ENCODE measurements at regions not wholly inside any gene's neighbourhood (a gene's known extent, or its start where the extent isn't known, plus 50 kb on each side); places are given as distances from the start of the nearest gene placed in this dataset.

DNA sequence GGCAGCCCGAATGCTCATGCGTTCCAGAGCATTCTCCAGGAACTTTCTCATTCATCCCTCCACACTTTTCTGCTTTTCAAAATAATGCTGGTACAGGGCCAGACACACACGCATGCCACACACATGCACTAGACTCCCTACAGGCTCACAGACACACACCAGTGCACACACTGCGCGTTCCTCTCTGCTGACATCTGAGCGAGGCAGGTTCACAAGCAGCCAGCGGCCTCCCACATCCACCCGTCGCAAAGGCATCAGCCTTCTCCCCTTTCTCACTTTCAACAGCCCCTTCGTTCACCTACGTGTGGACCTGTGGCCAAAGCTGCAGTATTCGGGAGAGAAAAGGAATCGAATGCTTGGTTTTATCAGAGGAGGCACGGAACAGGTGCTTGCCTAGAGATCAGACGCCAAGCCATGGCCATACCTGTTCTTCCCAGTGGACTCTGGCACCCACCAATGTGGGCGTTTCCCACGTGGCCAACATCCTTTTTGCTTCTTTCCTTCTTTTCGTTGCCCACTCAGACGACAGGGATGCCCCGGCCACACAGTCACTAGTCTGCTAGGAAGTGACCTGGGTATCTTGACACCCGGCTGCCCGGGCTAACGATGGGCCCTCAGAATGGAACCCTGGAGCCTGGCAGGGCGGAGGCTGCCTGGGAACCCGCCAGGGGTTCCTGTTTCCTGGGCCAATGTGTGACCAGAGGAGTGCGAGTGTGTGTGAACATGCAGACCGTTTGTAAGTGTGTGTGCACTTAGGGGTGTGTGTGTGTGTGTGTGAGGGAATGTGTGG is 85.8 kb upstream of the ID2 start:
- Histone ChIP-seq H3K27ac (ENCODE audit: extremely low read depth, low read depth, low read length) (no peak overlapping the region), H3K4me1 (ENCODE audit: control insufficient read depth, insufficient read depth, low read length) (no peaks in the 10 kb centered on the region), H3K4me3 (ENCODE audit: low read depth, low read length) (no peak overlapping the region), H3K9me3 (ENCODE audit: control insufficient read depth, insufficient read depth, low read depth, low read length) (no peaks in the 10 kb centered on the region), H3K36me3 (ENCODE audit: control insufficient read depth in 2 of 2, insufficient read depth in 1 of 2, low read length in 2 of 2) (no peaks in the 10 kb centered on the region)
- ChIA-PET CTCF (no interaction called here), POLR2A (no interaction called here)
- TF ChIP-seq SCRT1 (tag by site-specific recombination; IDR thresholded peaks at IDR 0.05; ENCODE audit: borderline replicate concordance) (no peak), ZNF621 (tag by site-specific recombination; IDR thresholded peaks at IDR 0.05) (no peak), ZNF10 (tag by site-specific recombination; IDR thresholded peaks at IDR 0.05) (no peak), MZF1 (tag by site-specific recombination; IDR thresholded peaks at IDR 0.05; ENCODE audit: borderline replicate concordance) (no peak), ZNF350 (tag by site-specific recombination; IDR thresholded peaks at IDR 0.05) (no peak), ZBTB10 (tag by site-specific recombination; IDR thresholded peaks at IDR 0.05) (no peak), ZNF555 (tag by site-specific recombination; conservative IDR thresholded peaks at IDR 0.05) (no peak), ZNF768 (tag by site-specific recombination; IDR thresholded peaks at IDR 0.05) (no peak)

GRCh38 chr2:8597094-8597493 is 84.8 kb upstream of the ID2 start:
- Histone ChIP-seq H3K36me3 (ENCODE audit: control insufficient read depth in 2 of 2, insufficient read depth in 1 of 2, low read length in 2 of 2) (no peaks in the 10 kb centered on the region), H3K9me3 (ENCODE audit: control insufficient read depth, insufficient read depth, low read depth, low read length) (no peaks in the 10 kb centered on the region), H3K4me1 (ENCODE audit: control insufficient read depth, insufficient read depth, low read length) (no peaks in the 10 kb centered on the region), H3K27ac (ENCODE audit: extremely low read depth, low read depth, low read length) (no peak overlapping the region), H3K4me3 (ENCODE audit: low read depth, low read length) (no peak overlapping the region)
- POLR2A ChIA-PET: no interaction called here
- CTCF ChIA-PET: no interaction called here
- TF ChIP-seq, protein P1, sequence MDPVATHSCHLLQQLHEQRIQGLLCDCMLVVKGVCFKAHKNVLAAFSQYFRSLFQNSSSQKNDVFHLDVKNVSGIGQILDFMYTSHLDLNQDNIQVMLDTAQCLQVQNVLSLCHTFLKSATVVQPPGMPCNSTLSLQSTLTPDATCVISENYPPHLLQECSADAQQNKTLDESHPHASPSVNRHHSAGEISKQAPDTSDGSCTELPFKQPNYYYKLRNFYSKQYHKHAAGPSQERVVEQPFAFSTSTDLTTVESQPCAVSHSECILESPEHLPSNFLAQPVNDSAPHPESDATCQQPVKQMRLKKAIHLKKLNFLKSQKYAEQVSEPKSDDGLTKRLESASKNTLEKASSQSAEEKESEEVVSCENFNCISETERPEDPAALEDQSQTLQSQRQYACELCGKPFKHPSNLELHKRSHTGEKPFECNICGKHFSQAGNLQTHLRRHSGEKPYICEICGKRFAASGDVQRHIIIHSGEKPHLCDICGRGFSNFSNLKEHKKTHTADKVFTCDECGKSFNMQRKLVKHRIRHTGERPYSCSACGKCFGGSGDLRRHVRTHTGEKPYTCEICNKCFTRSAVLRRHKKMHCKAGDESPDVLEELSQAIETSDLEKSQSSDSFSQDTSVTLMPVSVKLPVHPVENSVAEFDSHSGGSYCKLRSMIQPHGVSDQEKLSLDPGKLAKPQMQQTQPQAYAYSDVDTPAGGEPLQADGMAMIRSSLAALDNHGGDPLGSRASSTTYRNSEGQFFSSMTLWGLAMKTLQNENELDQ (tag by site-specific recombination; IDR thresholded peaks at IDR 0.05; ENCODE audit: low read depth): no peak
- TF ChIP-seq ZNF488 (tag by site-specific recombination; IDR thresholded peaks at IDR 0.05) (peak; percentile 17; the same call in 1 of the 2 replicates), FEZF1 (tag by site-specific recombination; IDR thresholded peaks at IDR 0.05) (no peak), ZNF404 (tag by site-specific recombination; IDR thresholded peaks at IDR 0.05) (no peak), ZNF175 (tag by site-specific recombination; IDR thresholded peaks at IDR 0.05) (no peak), ZNF239 (tag by site-specific recombination; IDR thresholded peaks at IDR 0.05) (no peak), ZNF692 (tag by site-specific recombination; IDR thresholded peaks at IDR 0.05) (no peak), ZNF248 (tag by site-specific recombination; IDR thresholded peaks at IDR 0.05) (no peak), GLI4 (tag by site-specific recombination; IDR thresholded peaks at IDR 0.05) (no peak), EGR2 (tag by site-specific recombination; IDR thresholded peaks at IDR 0.05; ENCODE audit: low read depth) (peak; percentile 84), ZNF843 (tag by site-specific recombination; IDR thresholded peaks at IDR 0.05) (no peak), ZNF366 (tag by site-specific recombination; conservative IDR thresholded peaks at IDR 0.05) (no peak), ZNF423 (tag by site-specific recombination; IDR thresholded peaks at IDR 0.05) (no peak), ZFHX2 (tag by site-specific recombination; conservative IDR thresholded peaks at IDR 0.05) (peak; percentile 77), ZNF830 (tag by site-specific recombination; IDR thresholded peaks at IDR 0.05; ENCODE audit: low read depth) (no peak), ZNF621 (tag by site-specific recombination; IDR thresholded peaks at IDR 0.05) (no peak), ZNF132 (tag by site-specific recombination; IDR thresholded peaks at IDR 0.05; ENCODE audit: borderline replicate concordance) (no peak)
- TF ChIP-seq, protein P2, sequence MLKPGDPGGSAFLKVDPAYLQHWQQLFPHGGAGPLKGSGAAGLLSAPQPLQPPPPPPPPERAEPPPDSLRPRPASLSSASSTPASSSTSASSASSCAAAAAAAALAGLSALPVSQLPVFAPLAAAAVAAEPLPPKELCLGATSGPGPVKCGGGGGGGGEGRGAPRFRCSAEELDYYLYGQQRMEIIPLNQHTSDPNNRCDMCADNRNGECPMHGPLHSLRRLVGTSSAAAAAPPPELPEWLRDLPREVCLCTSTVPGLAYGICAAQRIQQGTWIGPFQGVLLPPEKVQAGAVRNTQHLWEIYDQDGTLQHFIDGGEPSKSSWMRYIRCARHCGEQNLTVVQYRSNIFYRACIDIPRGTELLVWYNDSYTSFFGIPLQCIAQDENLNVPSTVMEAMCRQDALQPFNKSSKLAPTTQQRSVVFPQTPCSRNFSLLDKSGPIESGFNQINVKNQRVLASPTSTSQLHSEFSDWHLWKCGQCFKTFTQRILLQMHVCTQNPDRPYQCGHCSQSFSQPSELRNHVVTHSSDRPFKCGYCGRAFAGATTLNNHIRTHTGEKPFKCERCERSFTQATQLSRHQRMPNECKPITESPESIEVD (tag by site-specific recombination; IDR thresholded peaks at IDR 0.05): no peak
- TF ChIP-seq, protein P3, sequence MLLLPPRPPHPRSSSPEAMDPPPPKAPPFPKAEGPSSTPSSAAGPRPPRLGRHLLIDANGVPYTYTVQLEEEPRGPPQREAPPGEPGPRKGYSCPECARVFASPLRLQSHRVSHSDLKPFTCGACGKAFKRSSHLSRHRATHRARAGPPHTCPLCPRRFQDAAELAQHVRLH (tag by site-specific recombination; IDR thresholded peaks at IDR 0.05): no peak
